ENCODE measurements at regions not wholly inside any gene's neighbourhood (a gene's known extent, or its start where the extent isn't known, plus 50 kb on each side); places are given as distances from the start of the nearest gene placed in this dataset.

GRCh38 chr18:28716338-28716737 lies 539.4 kb upstream of the CDH2 start:
- no peak for DNase-seq
- TF ChIP-seq POLR2A (IDR thresholded peaks at IDR 0.05; ENCODE audit: low read length) (no peak), GATA1 (IDR thresholded peaks at IDR 0.05; ENCODE audit: low read depth, low read length) (no peak)

- no peak for DNase-seq
- TF ChIP-seq GATA1 (IDR thresholded peaks at IDR 0.05; ENCODE audit: low read depth, low read length) (no peak), POLR2A (IDR thresholded peaks at IDR 0.05; ENCODE audit: low read length) (no peak)
Measured at GRCh38 chr18:28715206-28715605, 538.3 kb upstream of the CDH2 start.

- DNase-seq = no peak
- TF ChIP-seq POLR2A (IDR thresholded peaks at IDR 0.05; ENCODE audit: low read length) (no peak), GATA1 (IDR thresholded peaks at IDR 0.05; ENCODE audit: low read depth, low read length) (no peak)
Measured at GRCh38 chr18:28714498-28714897, 537.6 kb upstream of the CDH2 start.

GRCh38 chr18:28712796-28713425 lies 536.0 kb upstream of the CDH2 start:
- TF ChIP-seq GATA1 (IDR thresholded peaks at IDR 0.05; ENCODE audit: low read depth, low read length) (no peak), POLR2A (IDR thresholded peaks at IDR 0.05; ENCODE audit: low read length) (no peak)
- no peak for DNase-seq

- TF ChIP-seq POLR2A (IDR thresholded peaks at IDR 0.05; ENCODE audit: low read length) (no peak), GATA1 (IDR thresholded peaks at IDR 0.05; ENCODE audit: low read depth, low read length) (no peak)
- DNase-seq = no peak
Measured at GRCh38 chr18:28712172-28712571, 535.2 kb upstream of the CDH2 start.

- TF ChIP-seq GATA1 (IDR thresholded peaks at IDR 0.05; ENCODE audit: low read depth, low read length) (no peak), POLR2A (IDR thresholded peaks at IDR 0.05; ENCODE audit: low read length) (no peak)
- no peak for DNase-seq
Measured at GRCh38 chr18:28711096-28711495, 534.2 kb upstream of the CDH2 start.

- no peak for TF ChIP-seq GATA1 (IDR thresholded peaks at IDR 0.05; ENCODE audit: low read depth, low read length)
- no peak for TF ChIP-seq POLR2A (IDR thresholded peaks at IDR 0.05; ENCODE audit: low read length)
- no peak for DNase-seq
Measured at GRCh38 chr18:28707006-28707405, 530.1 kb upstream of the CDH2 start.

GRCh38 chr18:28706397-28706796 lies 529.5 kb upstream of the CDH2 start:
- TF ChIP-seq POLR2A (IDR thresholded peaks at IDR 0.05; ENCODE audit: low read length) (no peak), GATA1 (IDR thresholded peaks at IDR 0.05; ENCODE audit: low read depth, low read length) (no peak)
- no peak for DNase-seq

- TF ChIP-seq POLR2A (IDR thresholded peaks at IDR 0.05; ENCODE audit: low read length) (no peak), GATA1 (IDR thresholded peaks at IDR 0.05; ENCODE audit: low read depth, low read length) (no peak)
- no peak for DNase-seq
Measured at GRCh38 chr18:28705482-28705881, 528.6 kb upstream of the CDH2 start.

GRCh38 chr18:28692337-28692736 lies 515.4 kb upstream of the CDH2 start:
- DNase-seq = no peak
- no peak for TF ChIP-seq GATA1 (IDR thresholded peaks at IDR 0.05; ENCODE audit: low read depth, low read length)
- TF ChIP-seq POLR2A (IDR thresholded peaks at IDR 0.05; ENCODE audit: low read length) = no peak

- DNase-seq = no peak
- TF ChIP-seq POLR2A (IDR thresholded peaks at IDR 0.05; ENCODE audit: low read length) (no peak), GATA1 (IDR thresholded peaks at IDR 0.05; ENCODE audit: low read depth, low read length) (no peak)
Measured at GRCh38 chr18:28691496-28691840, 514.5 kb upstream of the CDH2 start.

- no peak for DNase-seq
- no peak for TF ChIP-seq POLR2A (IDR thresholded peaks at IDR 0.05; ENCODE audit: low read length)
- TF ChIP-seq GATA1 (IDR thresholded peaks at IDR 0.05; ENCODE audit: low read depth, low read length) = no peak
Measured at GRCh38 chr18:28690836-28691495, 514.0 kb upstream of the CDH2 start.

- no peak for DNase-seq
- TF ChIP-seq GATA1 (IDR thresholded peaks at IDR 0.05; ENCODE audit: low read depth, low read length) = no peak
- TF ChIP-seq POLR2A (IDR thresholded peaks at IDR 0.05; ENCODE audit: low read length) = no peak
Measured at GRCh38 chr18:28690100-28690499, 513.2 kb upstream of the CDH2 start.

GRCh38 chr18:28689588-28689987 lies 512.7 kb upstream of the CDH2 start:
- TF ChIP-seq GATA1 (IDR thresholded peaks at IDR 0.05; ENCODE audit: low read depth, low read length) = no peak
- TF ChIP-seq POLR2A (IDR thresholded peaks at IDR 0.05; ENCODE audit: low read length) = no peak
- no peak for DNase-seq

- no peak for DNase-seq
- TF ChIP-seq POLR2A (IDR thresholded peaks at IDR 0.05; ENCODE audit: low read length) (no peak), GATA1 (IDR thresholded peaks at IDR 0.05; ENCODE audit: low read depth, low read length) (no peak)
Measured at GRCh38 chr18:28684746-28685355, 507.9 kb upstream of the CDH2 start.

Measured in erythroblast (primary cell).